ENCODE measurements at regions not wholly inside any gene's neighbourhood (a gene's known extent, or its start where the extent isn't known, plus 50 kb on each side); places are given as distances from the start of the nearest gene placed in this dataset.

DNA sequence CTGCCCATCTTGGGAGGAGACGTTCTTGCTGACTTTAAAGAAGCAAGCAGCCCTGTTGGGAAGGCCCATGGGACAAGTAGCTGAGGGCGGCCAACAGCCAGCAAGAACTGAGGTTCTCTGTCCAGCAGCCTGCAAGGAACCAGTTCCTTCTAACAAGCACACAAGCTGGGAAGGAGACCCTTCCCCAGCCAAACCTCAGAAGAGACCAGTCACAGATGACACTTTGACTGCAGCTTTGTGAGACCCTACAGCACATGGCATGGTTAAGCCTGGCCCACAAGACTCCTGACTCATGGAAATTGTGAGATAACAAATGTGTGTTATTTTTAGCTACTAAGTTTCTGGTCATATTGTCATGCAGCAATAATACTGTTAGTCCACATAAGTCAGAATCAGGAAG lies 99.9 kb downstream of the PRLHR start:
- H2BK120ac ChIP-seq (ENCODE audit: low read depth, low read length), result no peak overlapping the region
- H3K9ac ChIP-seq (ENCODE audit: low read length), result no peak overlapping the region
- no peaks in the 10 kb centered on the region for H3K79me2 ChIP-seq (ENCODE audit: control insufficient read depth, insufficient read depth, low read length)
- no CpG with 5 or more reads among the region's 2 CpGs for WGBS (ENCODE audit: extremely low coverage, insufficient coverage, low lambda C conversion rate)
- DNase-seq, result no peak
- no peaks in the 10 kb centered on the region for H3K27me3 ChIP-seq (ENCODE audit: insufficient read depth, low read length, poor library complexity)
- no peak overlapping the region for H3K4ac ChIP-seq (ENCODE audit: low read depth, low read length)
- H3K36me3 ChIP-seq (ENCODE audit: control insufficient read depth, insufficient read depth, low read length), result no peaks in the 10 kb centered on the region
- no peak overlapping the region for H3K56ac ChIP-seq (ENCODE audit: low read length)
- no peak overlapping the region for H2BK5ac ChIP-seq (ENCODE audit: low read length)
- no peak overlapping the region for H3K27ac ChIP-seq (ENCODE audit: low read depth, low read length)
- no peak overlapping the region for H2AK5ac ChIP-seq (ENCODE audit: low read length)
- no peak overlapping the region for H4K8ac ChIP-seq (ENCODE audit: low read depth, low read length)
- H2BK15ac ChIP-seq (replicated peaks; ENCODE audit: low read depth), result no peak overlapping the region
- H4K5ac ChIP-seq (ENCODE audit: low read length), result no peak overlapping the region
- no peak overlapping the region for H3K4me3 ChIP-seq (ENCODE audit: low read length)
- no peak overlapping the region for H3K23ac ChIP-seq (ENCODE audit: low read length)
- H3K18ac ChIP-seq (ENCODE audit: low read length), result no peak overlapping the region
- no peak overlapping the region for H3K4me2 ChIP-seq (ENCODE audit: low read length)
- no peaks in the 10 kb centered on the region for H3K79me1 ChIP-seq (ENCODE audit: low read length)
- no peaks in the 10 kb centered on the region for H3K4me1 ChIP-seq (ENCODE audit: control insufficient read depth, low read depth, low read length)

DNA sequence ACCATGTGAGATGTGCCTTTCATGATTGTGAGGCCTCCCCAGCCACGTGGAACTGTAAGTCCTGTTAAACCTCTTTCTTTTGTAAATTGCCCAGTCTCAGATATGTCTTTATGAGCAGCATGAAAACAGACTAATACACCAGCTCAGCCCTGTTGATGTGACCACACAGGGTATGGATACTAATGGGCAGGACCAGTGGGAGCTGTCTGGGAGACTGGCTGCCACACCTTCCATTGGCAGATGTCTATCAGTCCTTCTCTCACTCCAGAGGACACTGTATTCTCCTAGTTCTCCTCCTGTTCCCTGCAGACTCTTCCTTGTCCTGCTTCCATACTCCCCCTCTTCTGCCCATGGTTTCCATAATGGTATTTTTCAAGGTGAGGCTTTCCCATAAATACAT lies 104.4 kb downstream of the PRLHR start:
- no peak overlapping the region for H2BK120ac ChIP-seq (ENCODE audit: low read depth, low read length)
- no peaks in the 10 kb centered on the region for H3K36me3 ChIP-seq (ENCODE audit: control insufficient read depth, insufficient read depth, low read length)
- H4K5ac ChIP-seq (ENCODE audit: low read length), result no peak overlapping the region
- no peak overlapping the region for H3K4ac ChIP-seq (ENCODE audit: low read depth, low read length)
- no peak overlapping the region for H3K18ac ChIP-seq (ENCODE audit: low read length)
- H3K23ac ChIP-seq (ENCODE audit: low read length), result no peak overlapping the region
- H2BK5ac ChIP-seq (ENCODE audit: low read length), result no peak overlapping the region
- no peak overlapping the region for H3K56ac ChIP-seq (ENCODE audit: low read length)
- H4K8ac ChIP-seq (ENCODE audit: low read depth, low read length), result no peak overlapping the region
- no peak overlapping the region for H2AK5ac ChIP-seq (ENCODE audit: low read length)
- no peak overlapping the region for H2BK15ac ChIP-seq (replicated peaks; ENCODE audit: low read depth)
- H3K79me2 ChIP-seq (ENCODE audit: control insufficient read depth, insufficient read depth, low read length), result no peaks in the 10 kb centered on the region
- no CpG with 5 or more reads among the region's 1 CpG for WGBS (ENCODE audit: extremely low coverage, insufficient coverage, low lambda C conversion rate)
- no peak overlapping the region for H3K27ac ChIP-seq (ENCODE audit: low read depth, low read length)
- H3K4me3 ChIP-seq (ENCODE audit: low read length), result no peak overlapping the region
- no peak for DNase-seq
- H3K27me3 ChIP-seq (ENCODE audit: insufficient read depth, low read length, poor library complexity), result no peaks in the 10 kb centered on the region
- no peak overlapping the region for H3K9ac ChIP-seq (ENCODE audit: low read length)
- H3K79me1 ChIP-seq (ENCODE audit: low read length), result no peaks in the 10 kb centered on the region
- H3K4me2 ChIP-seq (ENCODE audit: low read length), result no peak overlapping the region
- no peaks in the 10 kb centered on the region for H3K4me1 ChIP-seq (ENCODE audit: control insufficient read depth, low read depth, low read length)

DNA sequence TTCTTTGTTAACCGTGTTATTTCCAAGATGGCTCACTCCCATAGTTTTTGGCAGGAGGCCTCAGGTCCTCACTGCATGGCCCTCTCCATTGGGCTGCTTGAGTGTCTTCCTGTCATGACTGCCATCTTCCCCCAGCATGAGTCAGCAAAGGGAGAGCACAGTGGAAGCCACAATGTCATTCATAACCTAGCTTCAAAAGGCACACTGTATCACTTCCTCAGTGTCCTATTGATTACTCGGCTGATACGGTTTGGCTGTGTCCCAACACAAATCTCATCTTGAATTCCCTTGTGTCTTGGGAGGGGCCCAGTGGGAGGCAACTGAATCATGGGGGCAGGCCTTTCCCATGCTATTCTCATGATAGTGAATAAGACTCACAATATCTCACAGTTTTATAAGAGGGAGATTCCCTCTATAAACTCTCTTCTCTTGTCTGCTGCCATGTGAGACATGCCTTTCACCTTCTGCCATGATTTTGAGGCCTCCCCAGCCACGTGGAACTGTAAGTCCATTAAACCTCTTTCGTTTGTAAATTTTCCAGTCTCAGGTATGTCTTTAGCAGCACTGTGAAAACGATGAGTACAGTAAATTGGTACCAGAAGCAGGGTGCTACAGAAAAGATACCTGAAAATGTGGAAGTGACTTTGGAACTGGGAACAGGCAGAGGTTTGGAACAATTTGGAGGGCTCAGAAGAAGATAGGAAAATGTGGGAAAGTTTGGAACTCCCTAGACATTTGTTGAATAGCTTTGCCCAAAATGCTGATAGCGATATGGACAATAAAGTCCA lies 106.5 kb downstream of the PRLHR start:
- no peak overlapping the region for H3K9ac ChIP-seq (ENCODE audit: low read length)
- no peaks in the 10 kb centered on the region for H3K27me3 ChIP-seq (ENCODE audit: insufficient read depth, low read length, poor library complexity)
- H3K18ac ChIP-seq (ENCODE audit: low read length), result no peak overlapping the region
- no peak overlapping the region for H3K4ac ChIP-seq (ENCODE audit: low read depth, low read length)
- H4K5ac ChIP-seq (ENCODE audit: low read length), result no peak overlapping the region
- no peak overlapping the region for H3K56ac ChIP-seq (ENCODE audit: low read length)
- H3K79me1 ChIP-seq (ENCODE audit: low read length), result no peaks in the 10 kb centered on the region
- H3K4me3 ChIP-seq (ENCODE audit: low read length), result no peak overlapping the region
- H4K8ac ChIP-seq (ENCODE audit: low read depth, low read length), result no peak overlapping the region
- WGBS (ENCODE audit: extremely low coverage, insufficient coverage, low lambda C conversion rate), result no CpG with 5 or more reads among the region's 7 CpGs
- DNase-seq, result no peak
- no peak overlapping the region for H2BK15ac ChIP-seq (replicated peaks; ENCODE audit: low read depth)
- H2AK5ac ChIP-seq (ENCODE audit: low read length), result no peak overlapping the region
- H3K79me2 ChIP-seq (ENCODE audit: control insufficient read depth, insufficient read depth, low read length), result no peaks in the 10 kb centered on the region
- no peaks in the 10 kb centered on the region for H3K36me3 ChIP-seq (ENCODE audit: control insufficient read depth, insufficient read depth, low read length)
- H2BK5ac ChIP-seq (ENCODE audit: low read length), result no peak overlapping the region
- H3K4me2 ChIP-seq (ENCODE audit: low read length), result no peak overlapping the region
- no peak overlapping the region for H3K27ac ChIP-seq (ENCODE audit: low read depth, low read length)
- H3K23ac ChIP-seq (ENCODE audit: low read length), result no peak overlapping the region
- H3K4me1 ChIP-seq (ENCODE audit: control insufficient read depth, low read depth, low read length), result no peaks in the 10 kb centered on the region
- H2BK120ac ChIP-seq (ENCODE audit: low read depth, low read length), result no peak overlapping the region

GRCh38 chr10:118485641-118486040 lies 109.8 kb downstream of the PRLHR start:
- Histone ChIP-seq H3K18ac (ENCODE audit: low read length) (no peak overlapping the region), H3K23ac (ENCODE audit: low read length) (no peak overlapping the region), H4K5ac (ENCODE audit: low read length) (no peak overlapping the region), H2BK15ac (replicated peaks; ENCODE audit: low read depth) (no peak overlapping the region), H3K9ac (ENCODE audit: low read length) (no peak overlapping the region), H3K36me3 (ENCODE audit: control insufficient read depth, insufficient read depth, low read length) (no peaks in the 10 kb centered on the region), H3K4me3 (ENCODE audit: low read length) (no peak overlapping the region), H3K27me3 (ENCODE audit: insufficient read depth, low read length, poor library complexity) (no peaks in the 10 kb centered on the region), H4K8ac (ENCODE audit: low read depth, low read length) (no peak overlapping the region), H3K27ac (ENCODE audit: low read depth, low read length) (no peak overlapping the region), H3K4me1 (ENCODE audit: control insufficient read depth, low read depth, low read length) (no peaks in the 10 kb centered on the region), H3K56ac (ENCODE audit: low read length) (peak overlapping the region; percentile 17), H3K4me2 (ENCODE audit: low read length) (no peak overlapping the region), H3K4ac (ENCODE audit: low read depth, low read length) (no peak overlapping the region), H3K79me1 (ENCODE audit: low read length) (no peaks in the 10 kb centered on the region), H3K79me2 (ENCODE audit: control insufficient read depth, insufficient read depth, low read length) (no peaks in the 10 kb centered on the region), H2BK5ac (ENCODE audit: low read length) (no peak overlapping the region), H2BK120ac (ENCODE audit: low read depth, low read length) (no peak overlapping the region), H2AK5ac (ENCODE audit: low read length) (no peak overlapping the region)
- no peak for DNase-seq
- WGBS (ENCODE audit: extremely low coverage, insufficient coverage, low lambda C conversion rate), result 100% methylated on average over 7 of the region's 8 CpGs

DNA sequence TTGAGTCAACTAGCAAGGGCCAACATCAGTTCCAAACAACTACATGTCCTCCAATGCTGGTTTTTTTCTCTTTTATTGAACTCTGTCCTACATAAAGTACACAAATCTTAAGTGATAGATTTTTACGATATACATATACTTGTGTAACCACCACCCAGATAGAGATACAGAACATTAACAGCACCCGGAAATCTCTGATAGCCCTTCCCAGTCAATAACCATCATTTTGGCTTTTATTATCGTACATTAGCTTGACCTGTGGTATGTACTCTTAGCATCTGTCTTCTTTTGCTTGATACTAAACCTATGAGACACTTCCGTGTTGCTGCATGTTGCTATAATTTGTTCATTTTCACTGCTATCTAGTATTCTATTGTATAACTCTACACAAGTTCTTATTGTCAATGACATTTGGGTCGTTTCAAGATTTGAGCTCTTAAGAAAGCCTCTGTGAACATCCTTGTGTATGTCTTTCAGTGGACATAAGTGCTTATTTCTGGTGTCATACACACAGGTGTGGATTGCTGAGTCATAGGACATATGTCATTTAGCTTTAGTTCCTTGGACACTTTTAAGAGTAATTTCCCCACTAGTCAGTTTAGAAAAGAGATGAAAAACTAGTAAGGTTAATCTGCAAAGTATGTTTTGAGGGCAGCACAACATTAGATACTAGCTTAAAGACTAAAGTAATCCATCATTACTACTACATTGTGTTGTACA lies 111.1 kb downstream of the PRLHR start:
- H3K4ac ChIP-seq (ENCODE audit: low read depth, low read length), result no peak overlapping the region
- no peak overlapping the region for H2AK5ac ChIP-seq (ENCODE audit: low read length)
- no peak overlapping the region for H3K4me2 ChIP-seq (ENCODE audit: low read length)
- no peak overlapping the region for H3K23ac ChIP-seq (ENCODE audit: low read length)
- H4K5ac ChIP-seq (ENCODE audit: low read length), result no peak overlapping the region
- H3K36me3 ChIP-seq (ENCODE audit: control insufficient read depth, insufficient read depth, low read length), result no peaks in the 10 kb centered on the region
- WGBS (ENCODE audit: extremely low coverage, insufficient coverage, low lambda C conversion rate), result no CpG with 5 or more reads among the region's 5 CpGs
- H3K18ac ChIP-seq (ENCODE audit: low read length), result no peak overlapping the region
- H3K27ac ChIP-seq (ENCODE audit: low read depth, low read length), result no peak overlapping the region
- H2BK15ac ChIP-seq (replicated peaks; ENCODE audit: low read depth), result no peak overlapping the region
- H2BK5ac ChIP-seq (ENCODE audit: low read length), result no peak overlapping the region
- H3K56ac ChIP-seq (ENCODE audit: low read length), result no peak overlapping the region
- H3K4me1 ChIP-seq (ENCODE audit: control insufficient read depth, low read depth, low read length), result no peaks in the 10 kb centered on the region
- DNase-seq, result no peak
- H2BK120ac ChIP-seq (ENCODE audit: low read depth, low read length), result no peak overlapping the region
- no peak overlapping the region for H3K4me3 ChIP-seq (ENCODE audit: low read length)
- H3K9ac ChIP-seq (ENCODE audit: low read length), result no peak overlapping the region
- no peak overlapping the region for H4K8ac ChIP-seq (ENCODE audit: low read depth, low read length)
- no peaks in the 10 kb centered on the region for H3K27me3 ChIP-seq (ENCODE audit: insufficient read depth, low read length, poor library complexity)
- no peaks in the 10 kb centered on the region for H3K79me1 ChIP-seq (ENCODE audit: low read length)
- H3K79me2 ChIP-seq (ENCODE audit: control insufficient read depth, insufficient read depth, low read length), result no peaks in the 10 kb centered on the region
